AG04449 (cell line): ENCODE measurements at regions not wholly inside any gene's neighbourhood (a gene's known extent, or its start where the extent isn't known, plus 50 kb on each side); places are given as distances from the start of the nearest gene placed in this dataset.

Experiments used
- CTCF ChIA-PET: fragments of 350-600 bp; formaldehyde crosslinking; extraction: SDS; loops from one replicate; lab custom pipeline; 2021; ENCODE audit warnings: antibody characterized with exemption; lab: Yijun Ruan, JAX
- POLR2A ChIA-PET: fragments of 400-600, 350-600 bp; formaldehyde crosslinking; extraction: SDS; loops from one replicate; lab custom pipeline; 2020; ENCODE audit warnings: antibody characterized with exemption, inconsistent platforms; lab: Yijun Ruan, JAX
- DNase-seq: peaks from one replicate; pipeline ENCODE4 v3.0.0-alpha.2; 2010; ENCODE audit warnings: low read depth, low spot score
- H3K4me3 ChIP-seq: 2 replicates; pipeline ENCODE4 v1.5.1; 2011; ENCODE audit warnings: low read depth, mild to moderate bottlenecking, control low read depth, low read length
- TF ChIP-seq, protein P1 (sequence below): IDR thresholded peaks from one replicate; pipeline ENCODE4 v1.5.1; 2011; ENCODE audit warnings: mild to moderate bottlenecking, moderate library complexity, low read length, control low read depth, inconsistent platforms; ENCODE audit not compliant: insufficient read depth; ENCODE audit errors: missing control alignments

DNA sequence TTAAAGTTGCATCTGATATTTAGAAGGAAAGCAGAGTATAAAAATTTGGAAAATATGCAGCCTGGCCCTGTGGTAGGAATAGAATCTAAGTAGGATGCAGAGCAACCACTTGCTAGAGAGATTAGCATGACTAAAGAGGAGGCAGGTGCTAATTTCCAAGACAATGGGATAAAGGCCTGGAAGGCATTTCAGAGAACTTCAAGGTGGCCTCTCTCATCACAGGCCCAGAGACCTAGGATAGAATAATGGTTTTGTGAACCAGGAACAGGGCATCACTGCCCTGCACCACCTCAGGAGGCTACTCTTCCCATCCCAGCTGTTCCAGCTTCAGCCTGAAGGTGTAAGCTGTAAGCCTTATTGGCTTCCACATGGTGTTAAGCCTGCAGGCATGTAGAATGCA, 621.7 kb upstream of the HS3ST1 start:
- POLR2A ChIA-PET = no interaction called here
- no peak for DNase-seq
- TF ChIP-seq, protein P1, sequence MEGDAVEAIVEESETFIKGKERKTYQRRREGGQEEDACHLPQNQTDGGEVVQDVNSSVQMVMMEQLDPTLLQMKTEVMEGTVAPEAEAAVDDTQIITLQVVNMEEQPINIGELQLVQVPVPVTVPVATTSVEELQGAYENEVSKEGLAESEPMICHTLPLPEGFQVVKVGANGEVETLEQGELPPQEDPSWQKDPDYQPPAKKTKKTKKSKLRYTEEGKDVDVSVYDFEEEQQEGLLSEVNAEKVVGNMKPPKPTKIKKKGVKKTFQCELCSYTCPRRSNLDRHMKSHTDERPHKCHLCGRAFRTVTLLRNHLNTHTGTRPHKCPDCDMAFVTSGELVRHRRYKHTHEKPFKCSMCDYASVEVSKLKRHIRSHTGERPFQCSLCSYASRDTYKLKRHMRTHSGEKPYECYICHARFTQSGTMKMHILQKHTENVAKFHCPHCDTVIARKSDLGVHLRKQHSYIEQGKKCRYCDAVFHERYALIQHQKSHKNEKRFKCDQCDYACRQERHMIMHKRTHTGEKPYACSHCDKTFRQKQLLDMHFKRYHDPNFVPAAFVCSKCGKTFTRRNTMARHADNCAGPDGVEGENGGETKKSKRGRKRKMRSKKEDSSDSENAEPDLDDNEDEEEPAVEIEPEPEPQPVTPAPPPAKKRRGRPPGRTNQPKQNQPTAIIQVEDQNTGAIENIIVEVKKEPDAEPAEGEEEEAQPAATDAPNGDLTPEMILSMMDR = no peak
- no peak overlapping the region for H3K4me3 ChIP-seq
- CTCF ChIA-PET = no interaction called here

DNA sequence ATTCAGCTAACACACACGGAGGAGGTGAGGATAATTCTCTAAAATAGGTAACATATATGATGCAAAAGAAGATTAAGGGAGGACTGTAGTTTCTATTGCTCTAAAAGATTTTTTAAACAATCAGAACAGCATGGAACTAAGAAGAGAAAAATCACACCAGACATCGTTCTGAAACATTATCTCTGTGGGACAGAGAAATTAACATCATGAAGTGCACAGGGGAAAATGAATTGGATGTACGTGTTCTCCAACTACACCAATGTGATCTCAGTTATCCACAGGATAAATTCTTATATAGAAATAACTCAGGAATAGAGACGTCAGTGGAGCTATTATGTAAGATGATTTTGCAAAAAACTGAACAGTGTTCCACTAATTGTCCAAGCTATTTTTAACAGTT, 614.1 kb upstream of the HS3ST1 start:
- POLR2A ChIA-PET = no interaction called here
- TF ChIP-seq, protein P1 = no peak
- CTCF ChIA-PET = no interaction called here
- DNase-seq = no peak
- no peak overlapping the region for H3K4me3 ChIP-seq

DNA sequence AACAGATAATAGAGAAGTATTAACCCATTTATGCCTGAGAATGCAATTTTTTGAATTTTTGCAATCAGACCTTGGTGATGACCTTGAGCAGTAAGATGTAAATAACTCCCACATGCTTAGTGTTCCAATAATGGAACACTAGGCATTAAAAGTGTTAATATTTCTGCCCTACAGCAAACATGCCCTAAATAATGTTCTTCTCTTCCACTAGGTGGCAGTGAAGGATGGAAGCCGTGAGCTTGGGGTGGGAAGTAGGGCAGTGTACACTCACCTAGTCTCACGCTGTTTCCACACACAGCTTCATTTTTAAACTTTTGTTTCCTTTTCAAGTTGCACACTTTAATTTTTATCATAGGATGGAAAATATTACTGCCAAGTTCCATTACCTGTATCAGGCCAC, 613.1 kb upstream of the HS3ST1 start:
- ChIA-PET CTCF (no interaction called here), POLR2A (no interaction called here)
- DNase-seq = no peak
- TF ChIP-seq, protein P1 = no peak
- no peak overlapping the region for H3K4me3 ChIP-seq

DNA sequence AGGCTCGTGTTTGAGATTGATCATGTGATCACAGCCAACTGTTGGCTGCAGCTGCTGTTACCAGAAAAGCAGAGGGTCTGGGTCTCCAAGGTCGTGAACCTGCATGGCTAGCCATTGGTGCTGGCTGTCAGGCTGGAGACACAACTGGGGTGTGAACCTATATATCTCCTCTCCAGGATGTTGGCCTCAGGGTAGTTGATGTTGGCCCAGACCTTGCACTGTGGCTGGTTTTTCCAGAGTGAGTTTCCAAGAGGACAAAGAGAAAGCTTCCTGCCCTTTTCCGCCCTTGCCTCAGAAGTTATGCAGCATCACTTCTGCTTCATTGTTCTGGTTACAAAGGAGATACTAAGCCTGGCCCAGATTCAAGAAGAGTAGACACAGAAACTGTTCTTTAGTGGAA, 607.8 kb upstream of the HS3ST1 start:
- DNase-seq = no peak
- ChIA-PET POLR2A (no interaction called here), CTCF (no interaction called here)
- TF ChIP-seq, protein P1 = no peak
- no peak overlapping the region for H3K4me3 ChIP-seq

DNA sequence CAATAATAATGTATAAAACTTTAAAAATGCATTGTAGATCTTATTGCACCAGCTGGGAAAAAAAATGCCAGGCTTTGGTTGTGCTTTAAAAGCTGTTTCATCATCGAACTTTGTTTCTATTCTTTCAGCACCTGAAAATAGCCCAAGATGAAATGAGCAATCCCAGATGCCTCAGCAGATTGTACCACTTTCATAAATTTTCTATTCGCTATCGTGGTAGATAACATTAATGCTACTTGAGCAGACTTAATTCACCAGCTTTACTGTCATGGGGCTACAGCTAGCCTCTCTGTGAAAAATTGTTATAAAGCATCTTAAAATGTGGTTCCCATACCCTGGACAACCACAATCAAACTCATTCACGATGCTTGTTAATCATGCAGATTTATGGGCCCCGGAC, 599.6 kb upstream of the HS3ST1 start:
- no peak overlapping the region for H3K4me3 ChIP-seq
- POLR2A ChIA-PET = no interaction called here
- TF ChIP-seq, protein P1 = no peak
- no peak for DNase-seq
- CTCF ChIA-PET = no interaction called here

DNA sequence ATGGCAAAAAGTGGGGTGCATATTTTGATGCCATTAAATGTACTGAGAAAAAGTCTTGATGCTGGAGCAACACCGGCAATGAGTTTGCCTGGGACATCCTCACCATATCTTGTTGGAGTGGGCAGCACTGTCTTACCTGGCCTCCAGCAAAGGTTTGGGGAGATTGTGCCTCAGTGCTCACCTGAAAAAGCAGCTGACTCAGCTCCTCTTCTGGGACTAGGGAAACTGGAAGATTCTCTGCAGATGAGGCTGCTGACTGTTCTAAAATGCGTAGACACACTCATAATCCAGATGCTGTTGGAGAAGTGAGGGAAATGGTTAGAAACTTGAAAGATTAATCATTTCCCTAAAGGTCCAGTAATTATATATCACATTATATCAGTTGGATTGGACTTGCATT, 593.7 kb upstream of the HS3ST1 start:
- no peak for DNase-seq
- POLR2A ChIA-PET = no interaction called here
- CTCF ChIA-PET = no interaction called here
- TF ChIP-seq, protein P1 = no peak
- no peak overlapping the region for H3K4me3 ChIP-seq
